ENCODE measurements at regions not wholly inside any gene's neighbourhood (a gene's known extent, or its start where the extent isn't known, plus 50 kb on each side); places are given as distances from the start of the nearest gene placed in this dataset.

DNA sequence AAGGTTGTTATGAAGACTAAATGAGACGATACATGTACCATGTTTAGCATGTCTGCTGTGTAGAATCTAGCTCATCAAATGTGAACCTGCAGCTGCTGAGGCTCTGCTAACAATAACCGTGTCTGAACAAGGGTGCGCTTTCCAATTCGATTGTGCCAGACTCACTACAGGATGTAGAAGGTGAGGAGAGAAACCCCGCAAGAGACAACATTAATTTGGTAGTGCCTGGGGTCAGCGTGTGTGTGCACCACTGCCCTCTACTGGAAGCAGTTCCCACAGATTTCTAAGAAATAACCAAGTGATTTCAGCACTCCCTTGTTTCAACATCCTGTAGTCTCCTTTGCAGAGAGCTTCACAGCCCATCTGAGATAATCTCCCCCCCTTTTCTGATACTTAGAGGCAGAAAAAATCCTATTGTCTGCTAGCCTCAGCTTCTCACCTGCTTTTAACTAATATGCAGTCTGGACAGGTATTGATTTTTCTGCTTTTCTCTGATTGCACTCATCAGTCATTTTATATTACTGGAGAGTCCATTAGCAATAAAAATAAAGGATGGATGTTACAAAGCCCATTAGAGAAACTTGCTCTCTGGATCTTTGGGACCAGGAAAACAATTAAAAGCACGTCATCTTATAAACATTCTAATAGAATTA is 96.7 kb upstream of the BACH2 start:
- CTCF ChIA-PET, result interaction anchor here (0.6 to 2.1 kb wide), 5 partner anchors 10 to 100 kb away, joined by 3 to 18 read pairs (median 3); partner anchors contain the start of gene BACH2
- no peak overlapping the region for H3K4me3 ChIP-seq
- H3K4me2 ChIP-seq, result no peak overlapping the region
- H3K36me3 ChIP-seq (ENCODE audit: low read depth), result no peaks in the 10 kb centered on the region
- H4K20me1 ChIP-seq (ENCODE audit: insufficient read depth), result no peaks in the 10 kb centered on the region
- POLR2A ChIA-PET (ENCODE audit: unreplicated experiment), result no interaction called here
- no peak overlapping the region for H2AFZ ChIP-seq
- H3K27ac ChIP-seq, result no peak overlapping the region
- no peak for TF ChIP-seq EZH2 (IDR thresholded peaks at IDR 0.05; ENCODE audit: low read depth)
- TF ChIP-seq, protein P1, sequence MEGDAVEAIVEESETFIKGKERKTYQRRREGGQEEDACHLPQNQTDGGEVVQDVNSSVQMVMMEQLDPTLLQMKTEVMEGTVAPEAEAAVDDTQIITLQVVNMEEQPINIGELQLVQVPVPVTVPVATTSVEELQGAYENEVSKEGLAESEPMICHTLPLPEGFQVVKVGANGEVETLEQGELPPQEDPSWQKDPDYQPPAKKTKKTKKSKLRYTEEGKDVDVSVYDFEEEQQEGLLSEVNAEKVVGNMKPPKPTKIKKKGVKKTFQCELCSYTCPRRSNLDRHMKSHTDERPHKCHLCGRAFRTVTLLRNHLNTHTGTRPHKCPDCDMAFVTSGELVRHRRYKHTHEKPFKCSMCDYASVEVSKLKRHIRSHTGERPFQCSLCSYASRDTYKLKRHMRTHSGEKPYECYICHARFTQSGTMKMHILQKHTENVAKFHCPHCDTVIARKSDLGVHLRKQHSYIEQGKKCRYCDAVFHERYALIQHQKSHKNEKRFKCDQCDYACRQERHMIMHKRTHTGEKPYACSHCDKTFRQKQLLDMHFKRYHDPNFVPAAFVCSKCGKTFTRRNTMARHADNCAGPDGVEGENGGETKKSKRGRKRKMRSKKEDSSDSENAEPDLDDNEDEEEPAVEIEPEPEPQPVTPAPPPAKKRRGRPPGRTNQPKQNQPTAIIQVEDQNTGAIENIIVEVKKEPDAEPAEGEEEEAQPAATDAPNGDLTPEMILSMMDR (conservative IDR thresholded peaks at IDR 0.05), result peak; percentile 75
- peaks cover 12% of the 10 kb centered on the region for H3K4me1 ChIP-seq (replicated peaks; ENCODE audit: insufficient read depth)
- H3K9me3 ChIP-seq (ENCODE audit: insufficient read depth, low read depth), result no peaks in the 10 kb centered on the region
- intact Hi-C loops (cut with micrococcal nuclease; ENCODE audit: unreplicated experiment), result loop anchor here (5.0 to 10.0 kb wide), 3 partner anchors 109 to 449 kb away; no protein-coding TSS in a partner anchor
- DNase-seq, result peak in 1 of 2 experiments; percentile 31
- no peaks in the 10 kb centered on the region for H3F3A ChIP-seq (ENCODE audit: insufficient read depth, low read depth)
- no peaks in the 10 kb centered on the region for H3K27me3 ChIP-seq (ENCODE audit: insufficient read depth, low read depth)
- no peaks in the 10 kb centered on the region for H3K9me2 ChIP-seq (ENCODE audit: insufficient read depth)
- BruUV-seq (replicated peaks), result no TSS peak
- H3K79me2 ChIP-seq (ENCODE audit: low read depth), result no peaks in the 10 kb centered on the region

DNA sequence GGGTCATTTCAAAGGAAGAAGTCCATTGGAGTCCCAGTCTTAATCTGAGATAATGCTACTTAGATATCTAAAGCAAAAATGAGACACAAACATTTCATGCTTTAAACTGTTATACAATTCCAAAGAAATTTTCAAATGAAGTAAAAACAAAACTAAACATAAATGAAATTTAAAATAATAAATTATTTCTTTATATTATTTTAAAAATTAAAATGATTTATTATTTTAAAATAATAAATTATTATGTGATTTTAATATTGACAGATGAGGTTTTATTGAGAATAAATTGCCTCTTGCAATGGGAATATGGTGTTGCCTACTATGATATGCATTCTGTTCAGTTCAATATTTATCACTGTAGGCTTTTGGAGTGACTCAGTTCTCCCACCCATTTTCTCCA is 93.7 kb upstream of the BACH2 start:
- Histone ChIP-seq H3K4me2 (no peak overlapping the region), H3K27ac (no peak overlapping the region), H3K79me2 (ENCODE audit: low read depth) (no peaks in the 10 kb centered on the region), H2AFZ (no peak overlapping the region), H3K9me3 (ENCODE audit: insufficient read depth, low read depth) (no peaks in the 10 kb centered on the region), H3K4me3 (no peak overlapping the region), H3F3A (ENCODE audit: insufficient read depth, low read depth) (no peaks in the 10 kb centered on the region), H3K4me1 (replicated peaks; ENCODE audit: insufficient read depth) (no peaks in the 10 kb centered on the region), H4K20me1 (ENCODE audit: insufficient read depth) (no peaks in the 10 kb centered on the region), H3K27me3 (ENCODE audit: insufficient read depth, low read depth) (no peaks in the 10 kb centered on the region), H3K9me2 (ENCODE audit: insufficient read depth) (no peaks in the 10 kb centered on the region), H3K36me3 (ENCODE audit: low read depth) (no peaks in the 10 kb centered on the region)
- no peak for DNase-seq
- no TSS peak for BruUV-seq (replicated peaks)
- ChIA-PET POLR2A (ENCODE audit: unreplicated experiment) (no interaction called here), CTCF (no interaction called here)
- TF ChIP-seq, protein P1 (conservative IDR thresholded peaks at IDR 0.05), result no peak
- no peak for TF ChIP-seq EZH2 (IDR thresholded peaks at IDR 0.05; ENCODE audit: low read depth)
- intact Hi-C loops (cut with micrococcal nuclease; ENCODE audit: unreplicated experiment), result loop anchor here (5.0 to 10.0 kb wide), 3 partner anchors 106 to 446 kb away; no protein-coding TSS in a partner anchor

DNA sequence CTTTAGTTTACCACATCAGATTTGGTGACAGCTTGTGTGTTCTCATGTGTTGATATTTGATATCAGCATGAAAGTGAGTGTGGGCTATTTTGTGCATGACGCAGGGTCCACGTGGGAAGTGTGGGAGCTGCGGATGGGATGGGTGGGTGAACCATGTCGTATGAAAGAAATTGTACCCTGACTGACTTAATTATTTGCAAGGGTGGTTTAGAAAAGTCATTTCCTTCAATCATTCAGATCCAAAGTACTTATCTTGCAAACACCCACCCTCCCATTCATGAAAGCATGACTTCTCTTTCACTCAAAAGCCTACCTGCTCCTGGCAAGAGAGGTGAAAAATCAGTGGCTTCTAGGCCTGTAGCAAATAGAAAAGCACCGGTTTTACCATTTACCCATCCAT is 91.8 kb upstream of the BACH2 start:
- DNase-seq, result no peak
- Histone ChIP-seq H4K20me1 (ENCODE audit: insufficient read depth) (no peaks in the 10 kb centered on the region), H3K4me2 (no peak overlapping the region), H3K36me3 (ENCODE audit: low read depth) (no peaks in the 10 kb centered on the region), H3F3A (ENCODE audit: insufficient read depth, low read depth) (no peaks in the 10 kb centered on the region), H3K4me1 (replicated peaks; ENCODE audit: insufficient read depth) (no peaks in the 10 kb centered on the region), H3K9me3 (ENCODE audit: insufficient read depth, low read depth) (no peaks in the 10 kb centered on the region), H3K27me3 (ENCODE audit: insufficient read depth, low read depth) (no peaks in the 10 kb centered on the region), H3K9me2 (ENCODE audit: insufficient read depth) (no peaks in the 10 kb centered on the region), H2AFZ (no peak overlapping the region), H3K79me2 (ENCODE audit: low read depth) (no peaks in the 10 kb centered on the region), H3K4me3 (no peak overlapping the region), H3K27ac (no peak overlapping the region)
- ChIA-PET POLR2A (ENCODE audit: unreplicated experiment) (no interaction called here), CTCF (no interaction called here)
- TF ChIP-seq, protein P1 (conservative IDR thresholded peaks at IDR 0.05), result no peak
- no peak for TF ChIP-seq EZH2 (IDR thresholded peaks at IDR 0.05; ENCODE audit: low read depth)
- BruUV-seq (replicated peaks), result no TSS peak
- intact Hi-C loops (cut with micrococcal nuclease; ENCODE audit: unreplicated experiment), result no loop called here

Data from PC-9 (cell line).